Transverse colon (tissue), 3 donors: ENCODE measurements at regions not wholly inside any gene's neighbourhood (a gene's known extent, or its start where the extent isn't known, plus 50 kb on each side); places are given as distances from the start of the nearest gene placed in this dataset.
"Not testable (repeated sequence)": the region's sequence is repeated elsewhere in the genome, so short reads cannot be mapped to it uniquely, and the experiment has no call there.

Source experiments
- POLR2A ChIP-seq: fragments of 450-650 bp; IDR thresholded peaks from one replicate; pipeline ENCODE4 v1.6.1; 2016; ENCODE audit warnings: antibody characterized with exemption, mild to moderate bottlenecking, moderate library complexity
- TF ChIP-seq, protein P1 (sequence below), 5 experiments: fragments of 200-600 bp in 3 of 5; fragments of 450-650 bp in 2 of 5; sonication (generic) in 3 of 5; IDR thresholded peaks; 1 replicate in 2 of 5; 2 replicates in 3 of 5; pipeline ENCODE4 v1.5.1; 2016 to 2017; ENCODE audit warnings: antibody characterized with exemption in 5 of 5, inconsistent platforms in 3 of 5, mild to moderate bottlenecking in 2 of 5, moderate library complexity in 1 of 5

DNA sequence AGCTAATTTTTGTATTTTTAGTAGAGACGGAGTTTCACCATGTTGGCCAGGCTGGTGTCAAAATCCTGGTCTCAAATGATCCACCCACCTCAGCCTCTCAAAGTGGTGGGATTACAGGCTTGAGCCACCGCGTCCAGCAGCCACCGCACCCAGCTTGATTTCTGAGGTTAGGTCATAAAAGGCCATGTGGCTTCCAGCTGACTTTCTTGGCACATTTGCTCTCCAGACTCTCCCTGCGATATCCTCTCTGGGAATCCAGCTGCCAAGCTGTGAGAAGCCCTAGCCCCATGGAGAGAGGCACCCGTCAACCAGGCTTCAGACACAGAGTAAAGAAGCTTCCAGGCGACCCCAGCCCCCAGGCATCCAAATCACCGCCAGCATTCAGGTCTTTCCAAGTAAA, 58.2 kb upstream of the SPDYE9 start:
- TF ChIP-seq, protein P1, sequence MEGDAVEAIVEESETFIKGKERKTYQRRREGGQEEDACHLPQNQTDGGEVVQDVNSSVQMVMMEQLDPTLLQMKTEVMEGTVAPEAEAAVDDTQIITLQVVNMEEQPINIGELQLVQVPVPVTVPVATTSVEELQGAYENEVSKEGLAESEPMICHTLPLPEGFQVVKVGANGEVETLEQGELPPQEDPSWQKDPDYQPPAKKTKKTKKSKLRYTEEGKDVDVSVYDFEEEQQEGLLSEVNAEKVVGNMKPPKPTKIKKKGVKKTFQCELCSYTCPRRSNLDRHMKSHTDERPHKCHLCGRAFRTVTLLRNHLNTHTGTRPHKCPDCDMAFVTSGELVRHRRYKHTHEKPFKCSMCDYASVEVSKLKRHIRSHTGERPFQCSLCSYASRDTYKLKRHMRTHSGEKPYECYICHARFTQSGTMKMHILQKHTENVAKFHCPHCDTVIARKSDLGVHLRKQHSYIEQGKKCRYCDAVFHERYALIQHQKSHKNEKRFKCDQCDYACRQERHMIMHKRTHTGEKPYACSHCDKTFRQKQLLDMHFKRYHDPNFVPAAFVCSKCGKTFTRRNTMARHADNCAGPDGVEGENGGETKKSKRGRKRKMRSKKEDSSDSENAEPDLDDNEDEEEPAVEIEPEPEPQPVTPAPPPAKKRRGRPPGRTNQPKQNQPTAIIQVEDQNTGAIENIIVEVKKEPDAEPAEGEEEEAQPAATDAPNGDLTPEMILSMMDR (IDR thresholded peaks at IDR 0.05) = not testable (repeated sequence)
- TF ChIP-seq POLR2A = not testable (repeated sequence)
